ENCODE measurements at regions not wholly inside any gene's neighbourhood (a gene's known extent, or its start where the extent isn't known, plus 50 kb on each side); places are given as distances from the start of the nearest gene placed in this dataset.

GRCh38 chr12:27185234-27186021 lies 58.7 kb upstream of the STK38L start:
- no peaks in the 10 kb centered on the region for H3K36me3 ChIP-seq (ENCODE audit: insufficient read depth)
- H4K20me1 ChIP-seq (replicated peaks; ENCODE audit: insufficient read depth), result no peaks in the 10 kb centered on the region
- TF ChIP-seq ZNF114 (CRISPR knock-in tag; IDR thresholded peaks at IDR 0.05) (no peak), CTCF (conservative IDR thresholded peaks at IDR 0.05; ENCODE audit: low read depth in 2 of 2) (no peak), ZNF462 (CRISPR knock-in tag; IDR thresholded peaks at IDR 0.05) (no peak), JUNB (IDR thresholded peaks at IDR 0.05; ENCODE audit: unreplicated experiment) (no peak), ZNF331 (CRISPR knock-in tag; IDR thresholded peaks at IDR 0.05; ENCODE audit: low read depth) (no peak), POLR2AphosphoS5 (IDR thresholded peaks at IDR 0.05; ENCODE audit: low read depth) (no peak), CREB1 (CRISPR knock-in tag; IDR thresholded peaks at IDR 0.05; ENCODE audit: low read depth) (no peak), STAT1 (IDR thresholded peaks at IDR 0.05; ENCODE audit: unreplicated experiment) (no peak), EZH2 (IDR thresholded peaks at IDR 0.05; ENCODE audit: low read depth, unreplicated experiment) (no peak), ETS1 (IDR thresholded peaks at IDR 0.05) (no peak), EZH2phosphoT487 (IDR thresholded peaks at IDR 0.05; ENCODE audit: unreplicated experiment) (no peak), NANOG (IDR thresholded peaks at IDR 0.05; ENCODE audit: borderline replicate concordance) (no peak)
- TF ChIP-seq, protein P1, sequence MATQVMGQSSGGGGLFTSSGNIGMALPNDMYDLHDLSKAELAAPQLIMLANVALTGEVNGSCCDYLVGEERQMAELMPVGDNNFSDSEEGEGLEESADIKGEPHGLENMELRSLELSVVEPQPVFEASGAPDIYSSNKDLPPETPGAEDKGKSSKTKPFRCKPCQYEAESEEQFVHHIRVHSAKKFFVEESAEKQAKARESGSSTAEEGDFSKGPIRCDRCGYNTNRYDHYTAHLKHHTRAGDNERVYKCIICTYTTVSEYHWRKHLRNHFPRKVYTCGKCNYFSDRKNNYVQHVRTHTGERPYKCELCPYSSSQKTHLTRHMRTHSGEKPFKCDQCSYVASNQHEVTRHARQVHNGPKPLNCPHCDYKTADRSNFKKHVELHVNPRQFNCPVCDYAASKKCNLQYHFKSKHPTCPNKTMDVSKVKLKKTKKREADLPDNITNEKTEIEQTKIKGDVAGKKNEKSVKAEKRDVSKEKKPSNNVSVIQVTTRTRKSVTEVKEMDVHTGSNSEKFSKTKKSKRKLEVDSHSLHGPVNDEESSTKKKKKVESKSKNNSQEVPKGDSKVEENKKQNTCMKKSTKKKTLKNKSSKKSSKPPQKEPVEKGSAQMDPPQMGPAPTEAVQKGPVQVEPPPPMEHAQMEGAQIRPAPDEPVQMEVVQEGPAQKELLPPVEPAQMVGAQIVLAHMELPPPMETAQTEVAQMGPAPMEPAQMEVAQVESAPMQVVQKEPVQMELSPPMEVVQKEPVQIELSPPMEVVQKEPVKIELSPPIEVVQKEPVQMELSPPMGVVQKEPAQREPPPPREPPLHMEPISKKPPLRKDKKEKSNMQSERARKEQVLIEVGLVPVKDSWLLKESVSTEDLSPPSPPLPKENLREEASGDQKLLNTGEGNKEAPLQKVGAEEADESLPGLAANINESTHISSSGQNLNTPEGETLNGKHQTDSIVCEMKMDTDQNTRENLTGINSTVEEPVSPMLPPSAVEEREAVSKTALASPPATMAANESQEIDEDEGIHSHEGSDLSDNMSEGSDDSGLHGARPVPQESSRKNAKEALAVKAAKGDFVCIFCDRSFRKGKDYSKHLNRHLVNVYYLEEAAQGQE (IDR thresholded peaks at IDR 0.05; ENCODE audit: unreplicated experiment), result no peak
- Mint-ChIP-seq H3K4me1 (no peaks in the 10 kb centered on the region), H3K4me3 (no peak overlapping the region), H3K27me3 (ENCODE audit: insufficient read depth, low read depth, poor library complexity) (no peaks in the 10 kb centered on the region), H3K9me3 (no peaks in the 10 kb centered on the region), H3K36me3 (ENCODE audit: low read depth) (no peaks in the 10 kb centered on the region), H3K27ac (no peak overlapping the region)
- H3K9me2 ChIP-seq (ENCODE audit: insufficient read depth), result no peaks in the 10 kb centered on the region; the same call in 1 of the 2 replicates
- H3F3A ChIP-seq (replicated peaks; ENCODE audit: low read depth), result no peaks in the 10 kb centered on the region
- no peak overlapping the region; the same call in 1 of the 2 replicates for H3K27ac ChIP-seq (ENCODE audit: low read depth)
- ATAC-seq, result no peak
- no peak overlapping the region for H3K4me2 ChIP-seq
- H3K79me2 ChIP-seq (replicated peaks; ENCODE audit: insufficient read depth), result no peaks in the 10 kb centered on the region
- H3K4me3 ChIP-seq, result no peak overlapping the region
- no peaks in the 10 kb centered on the region for H3K4me1 ChIP-seq (ENCODE audit: insufficient read depth)
- no peak overlapping the region for H2AFZ ChIP-seq
- DNase-seq (ENCODE audit: low spot score), result no peak
- H3K27me3 ChIP-seq (ENCODE audit: insufficient read depth), result no peaks in the 10 kb centered on the region
